ENCODE measurements at regions not wholly inside any gene's neighbourhood (a gene's known extent, or its start where the extent isn't known, plus 50 kb on each side); places are given as distances from the start of the nearest gene placed in this dataset.

GRCh38 chr6:79384845-79385244 lies 150.4 kb upstream of the HMGN3 start:
- no peak overlapping the region for H3K4me3 ChIP-seq
- 57 to 60% methylated on average over 1 of the region's 1 CpG for WGBS, 2 donors (ENCODE audit: low coverage in 1 of 2)
- H3K36me3 ChIP-seq = no peaks in the 10 kb centered on the region
- ATAC-seq = no peak
- TF ChIP-seq EP300 (IDR thresholded peaks at IDR 0.05) = no peak
- no peak for TF ChIP-seq POLR2AphosphoS5 (IDR thresholded peaks at IDR 0.05)
- no peak for TF ChIP-seq POLR2A (IDR thresholded peaks at IDR 0.05)
- no peak for TF ChIP-seq CTCF (IDR thresholded peaks at IDR 0.05)
- peaks cover 0 to 4% (median 0%) of the 10 kb centered on the region in 3 donors for H3K4me1 ChIP-seq
- H3K9me3 ChIP-seq = no peaks in the 10 kb centered on the region
- no peak overlapping the region for H3K27ac ChIP-seq
- no peaks in the 10 kb centered on the region for H3K27me3 ChIP-seq

GRCh38 chr6:79378957-79379356 lies 144.5 kb upstream of the HMGN3 start:
- WGBS, 2 donors (ENCODE audit: low coverage in 1 of 2) = 90 to 95% methylated on average over 1 to 5 of the region's 5 CpGs
- no peak overlapping the region for H3K4me3 ChIP-seq
- ATAC-seq = no peak

GRCh38 chr6:79377888-79378348 lies 143.4 kb upstream of the HMGN3 start:
- H3K4me1 ChIP-seq = no peaks in the 10 kb centered on the region
- ATAC-seq = no peak
- H3K36me3 ChIP-seq = no peaks in the 10 kb centered on the region
- TF ChIP-seq CTCF (IDR thresholded peaks at IDR 0.05) (no peak), EP300 (IDR thresholded peaks at IDR 0.05) (no peak), POLR2A (IDR thresholded peaks at IDR 0.05) (no peak), POLR2AphosphoS5 (IDR thresholded peaks at IDR 0.05) (no peak)
- H3K27ac ChIP-seq = no peak overlapping the region
- H3K27me3 ChIP-seq = no peaks in the 10 kb centered on the region
- no peak overlapping the region for H3K4me3 ChIP-seq
- no peaks in the 10 kb centered on the region for H3K9me3 ChIP-seq
- 33 to 60% methylated on average over 1 of the region's 1 CpG for WGBS, 2 donors (ENCODE audit: low coverage in 1 of 2)

More at GRCh38 chr6:79378957-79379356, 144.5 kb upstream of the HMGN3 start:
- TF ChIP-seq POLR2A (IDR thresholded peaks at IDR 0.05) (no peak), POLR2AphosphoS5 (IDR thresholded peaks at IDR 0.05) (no peak), CTCF (IDR thresholded peaks at IDR 0.05) (no peak), EP300 (IDR thresholded peaks at IDR 0.05) (no peak)
- Histone ChIP-seq H3K36me3 (no peaks in the 10 kb centered on the region), H3K9me3 (no peaks in the 10 kb centered on the region), H3K4me1 (no peaks in the 10 kb centered on the region), H3K27me3 (no peaks in the 10 kb centered on the region), H3K27ac (no peak overlapping the region)

GRCh38 chr6:79377047-79377446 lies 142.6 kb upstream of the HMGN3 start:
- TF ChIP-seq POLR2A (IDR thresholded peaks at IDR 0.05) (no peak), POLR2AphosphoS5 (IDR thresholded peaks at IDR 0.05) (no peak), CTCF (IDR thresholded peaks at IDR 0.05) (no peak), EP300 (IDR thresholded peaks at IDR 0.05) (no peak)
- ATAC-seq = no peak
- WGBS, 2 donors (ENCODE audit: low coverage in 1 of 2) = 7 to 29% methylated on average over 1 of the region's 1 CpG

GRCh38 chr6:79375635-79376337 lies 141.3 kb upstream of the HMGN3 start:
- no peaks in the 10 kb centered on the region for H3K27me3 ChIP-seq
- no peak overlapping the region for H3K27ac ChIP-seq
- peaks cover 0 to under 1% (median 0%) of the 10 kb centered on the region in 3 donors for H3K9me3 ChIP-seq
- H3K4me1 ChIP-seq = no peaks in the 10 kb centered on the region
- no peak overlapping the region for H3K4me3 ChIP-seq
- 47 to 79% methylated on average over 2 to 3 of the region's 3 CpGs for WGBS, 2 donors (ENCODE audit: low coverage in 1 of 2)
- TF ChIP-seq POLR2A (IDR thresholded peaks at IDR 0.05) (no peak), POLR2AphosphoS5 (IDR thresholded peaks at IDR 0.05) (no peak), EP300 (IDR thresholded peaks at IDR 0.05) (no peak), CTCF (IDR thresholded peaks at IDR 0.05) (no peak)
- H3K36me3 ChIP-seq = no peaks in the 10 kb centered on the region
- ATAC-seq = no peak

More at GRCh38 chr6:79377047-79377446, 142.6 kb upstream of the HMGN3 start:
- H3K27me3 ChIP-seq = no peaks in the 10 kb centered on the region
- H3K36me3 ChIP-seq = no peaks in the 10 kb centered on the region
- H3K4me1 ChIP-seq = no peaks in the 10 kb centered on the region
- no peaks in the 10 kb centered on the region for H3K9me3 ChIP-seq
- H3K27ac ChIP-seq = no peak overlapping the region
- H3K4me3 ChIP-seq = no peak overlapping the region

Data from gastroesophageal sphincter (tissue), 4 donors.